ENCODE measurements at regions not wholly inside any gene's neighbourhood (a gene's known extent, or its start where the extent isn't known, plus 50 kb on each side); places are given as distances from the start of the nearest gene placed in this dataset.
"Not testable (repeated sequence)": the region's sequence is repeated elsewhere in the genome, so short reads cannot be mapped to it uniquely, and the experiment has no call there.

DNA sequence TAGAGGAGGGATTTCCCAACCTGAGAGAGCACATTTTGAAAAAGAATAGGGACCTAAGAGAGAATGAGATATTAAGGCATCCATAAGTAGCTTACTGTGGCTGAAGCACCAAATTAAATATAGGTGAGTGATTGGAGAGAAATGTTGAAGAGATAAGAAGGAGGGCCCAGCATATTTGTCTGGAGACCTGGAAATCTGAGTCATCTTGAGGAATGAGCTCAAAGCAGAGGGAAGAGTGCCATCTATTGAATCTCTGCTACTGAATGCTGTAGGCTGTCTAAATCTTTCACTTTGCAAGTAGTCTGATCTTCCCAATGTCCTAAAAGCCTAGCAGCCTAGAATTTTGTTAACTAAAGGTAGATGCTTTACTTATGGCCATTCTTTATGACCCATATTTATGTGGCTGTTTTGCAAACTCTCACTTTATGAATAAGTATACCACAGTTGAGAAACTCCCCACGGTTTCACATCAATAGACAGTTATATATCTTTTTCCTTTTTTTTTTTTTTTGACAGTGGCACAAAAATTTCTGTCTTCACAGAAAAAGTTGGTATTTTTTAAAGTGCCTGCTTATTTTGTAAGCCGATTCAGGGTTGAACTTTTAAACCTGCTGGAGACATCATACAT, 2093.5 kb downstream of the LRRC4C start:
- Mint-ChIP-seq H3K36me3 (ENCODE audit: low read depth) (no peaks in the 10 kb centered on the region), H3K4me1 (ENCODE audit: low read depth) (no peaks in the 10 kb centered on the region), H3K27ac (no peak overlapping the region), H3K27me3 (no peaks in the 10 kb centered on the region), H3K9me3 (no peaks in the 10 kb centered on the region), H3K4me3 (no peak overlapping the region)
- intact Hi-C loops (cut with micrococcal nuclease): no loop called here

DNA sequence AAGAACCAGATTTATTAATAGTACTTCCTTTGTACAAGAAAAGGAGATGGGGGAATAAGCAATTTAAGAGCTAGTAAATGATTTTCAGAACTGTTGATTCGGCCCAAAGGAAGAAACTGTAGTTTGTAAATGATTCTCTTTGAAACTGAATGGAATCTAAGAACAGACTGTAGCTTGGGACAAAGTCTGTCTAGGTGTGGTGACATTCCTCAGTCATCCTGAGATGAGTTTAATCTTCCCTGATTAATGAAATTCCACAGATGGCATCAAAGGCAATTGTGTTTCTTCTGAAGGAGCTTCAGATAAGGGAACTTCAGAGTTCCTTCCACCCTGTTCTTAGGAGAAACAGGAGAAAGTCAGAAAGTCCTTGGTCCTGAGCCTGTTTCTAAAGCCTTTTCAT, 2095.9 kb downstream of the LRRC4C start:
- H3K9me3 Mint-ChIP-seq: no peaks in the 10 kb centered on the region
- no peaks in the 10 kb centered on the region for H3K27me3 Mint-ChIP-seq
- no peak overlapping the region for H3K4me3 Mint-ChIP-seq
- no peak overlapping the region for H3K27ac Mint-ChIP-seq
- intact Hi-C loops (cut with micrococcal nuclease): no loop called here
- H3K36me3 Mint-ChIP-seq (ENCODE audit: low read depth): no peaks in the 10 kb centered on the region
- H3K4me1 Mint-ChIP-seq (ENCODE audit: low read depth): no peaks in the 10 kb centered on the region

DNA sequence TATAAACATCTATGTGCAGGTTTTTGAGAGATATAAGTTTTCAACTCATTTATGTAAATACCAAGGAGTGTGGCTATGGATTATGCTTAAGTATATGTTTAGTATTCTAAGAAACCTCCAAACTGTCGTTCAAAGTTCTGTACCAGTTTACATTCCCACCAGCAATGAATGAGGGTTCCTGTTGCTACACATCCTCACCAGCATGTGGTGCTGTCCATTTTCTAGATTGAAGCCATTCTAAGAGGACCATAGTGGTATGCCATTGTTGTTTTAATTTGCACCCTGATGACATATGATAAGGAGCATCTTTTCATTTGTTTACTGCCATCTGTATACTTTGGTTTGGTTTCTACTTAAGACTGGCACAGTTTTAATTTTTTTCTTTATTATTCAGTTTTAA, 2097.9 kb downstream of the LRRC4C start:
- Mint-ChIP-seq H3K4me3 (no peak overlapping the region), H3K4me1 (ENCODE audit: low read depth) (no peaks in the 10 kb centered on the region), H3K9me3 (no peaks in the 10 kb centered on the region), H3K27me3 (no peaks in the 10 kb centered on the region), H3K27ac (no peak overlapping the region), H3K36me3 (ENCODE audit: low read depth) (no peaks in the 10 kb centered on the region)
- intact Hi-C loops (cut with micrococcal nuclease): no loop called here

DNA sequence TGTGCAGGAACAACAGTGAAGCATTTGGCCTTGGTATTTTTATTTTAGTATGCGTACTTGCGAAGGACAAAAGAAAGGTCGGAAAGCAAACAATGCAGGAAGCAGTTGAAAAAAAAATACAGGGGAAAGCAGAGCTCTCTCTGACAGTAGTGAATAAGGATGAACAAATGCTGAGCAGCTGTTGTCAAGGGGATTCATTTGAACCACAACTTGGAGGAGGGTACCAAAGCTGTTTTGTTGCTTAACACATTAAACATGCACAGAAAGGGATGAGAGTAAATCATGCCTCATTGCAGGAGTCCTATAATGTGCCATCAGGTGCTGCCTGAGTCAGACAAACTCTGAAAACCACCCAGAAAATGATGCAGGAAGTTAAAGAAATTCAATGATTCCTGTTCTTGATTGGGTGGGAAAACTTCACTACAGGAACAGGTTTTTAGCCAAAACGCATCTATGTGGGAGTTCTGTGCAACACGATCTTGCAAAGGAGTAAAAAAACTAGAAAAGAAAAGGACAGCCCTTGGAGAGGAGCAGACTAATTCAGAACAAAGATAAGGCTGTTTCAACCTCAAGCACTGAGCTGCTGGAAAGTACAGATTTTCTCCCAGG, 2113.5 kb downstream of the LRRC4C start:
- Mint-ChIP-seq H3K9me3 (peaks cover 2% of the 10 kb centered on the region), H3K4me3 (no peak overlapping the region), H3K36me3 (ENCODE audit: low read depth) (no peaks in the 10 kb centered on the region), H3K27ac (no peak overlapping the region), H3K4me1 (ENCODE audit: low read depth) (no peaks in the 10 kb centered on the region), H3K27me3 (no peaks in the 10 kb centered on the region)
- intact Hi-C loops (cut with micrococcal nuclease): no loop called here

DNA sequence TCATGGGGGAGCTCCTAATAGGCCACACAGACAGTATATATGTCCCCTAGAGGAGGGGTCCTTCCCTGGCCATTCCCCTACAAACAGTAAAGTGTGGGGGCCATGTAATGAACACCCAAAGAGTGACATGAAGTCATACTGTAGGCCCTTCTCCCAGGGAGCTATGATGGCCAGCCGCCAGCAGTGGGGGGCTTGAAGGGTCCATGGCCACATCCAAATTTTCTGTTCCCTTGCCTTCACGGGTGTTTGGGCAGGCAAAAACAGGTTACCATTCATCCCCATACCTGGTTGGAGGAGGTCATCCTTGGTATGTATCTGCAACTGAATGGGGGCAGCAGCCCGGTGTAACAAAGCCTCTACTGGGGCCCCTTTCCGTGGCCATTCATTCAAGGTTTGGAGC, 2118.0 kb downstream of the LRRC4C start:
- H3K4me3 Mint-ChIP-seq: no peak overlapping the region
- H3K27ac Mint-ChIP-seq: no peak overlapping the region
- no peaks in the 10 kb centered on the region for H3K36me3 Mint-ChIP-seq (ENCODE audit: low read depth)
- intact Hi-C loops (cut with micrococcal nuclease): no loop called here
- H3K4me1 Mint-ChIP-seq (ENCODE audit: low read depth): no peaks in the 10 kb centered on the region
- H3K27me3 Mint-ChIP-seq: no peaks in the 10 kb centered on the region
- peaks cover 30% of the 10 kb centered on the region for H3K9me3 Mint-ChIP-seq

DNA sequence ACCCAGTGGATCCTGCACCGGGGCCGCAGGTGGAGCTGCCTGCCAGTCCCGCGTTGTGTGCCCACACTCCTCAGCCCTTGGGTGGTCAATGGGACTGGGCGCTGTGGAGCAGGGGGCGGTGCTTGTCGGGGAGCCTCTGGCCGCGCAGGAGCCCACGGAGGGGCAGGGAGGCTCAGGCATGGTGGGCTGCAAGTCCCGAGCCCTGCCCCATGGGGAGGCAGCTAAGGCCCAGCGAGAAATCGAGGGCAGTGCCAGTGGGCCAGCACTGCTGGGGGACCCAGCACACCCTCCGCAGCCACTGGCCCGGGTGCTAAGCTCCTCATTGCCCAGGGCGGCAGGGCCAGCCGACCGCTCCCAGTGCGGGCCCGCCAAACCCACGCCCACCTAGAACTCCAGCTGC, 2126.4 kb downstream of the LRRC4C start:
- peaks cover 26% of the 10 kb centered on the region for H3K9me3 Mint-ChIP-seq
- H3K4me1 Mint-ChIP-seq (ENCODE audit: low read depth); H3K27ac Mint-ChIP-seq; intact Hi-C loops (cut with micrococcal nuclease); H3K27me3 Mint-ChIP-seq; H3K4me3 Mint-ChIP-seq; H3K36me3 Mint-ChIP-seq (ENCODE audit: low read depth): not testable (repeated sequence)

DNA sequence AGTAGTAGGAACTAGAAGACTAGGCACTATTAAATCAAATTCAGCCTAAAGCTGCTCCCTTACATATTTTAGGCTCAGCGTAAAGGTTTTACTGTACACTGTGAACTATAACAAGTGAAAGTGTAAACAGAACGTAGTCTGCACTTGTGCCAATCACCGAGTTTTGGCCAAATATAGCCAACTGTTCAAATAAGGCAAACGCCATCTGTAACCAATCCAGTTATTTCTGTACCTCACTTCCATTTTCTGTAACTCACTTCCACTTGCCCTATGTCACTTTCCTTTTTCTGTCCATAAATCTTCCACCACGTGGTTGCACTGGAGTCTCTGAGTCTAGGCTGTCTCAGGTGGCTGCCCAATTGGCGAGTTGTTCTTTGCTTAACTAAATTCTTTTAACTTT, 2132.2 kb downstream of the LRRC4C start:
- Mint-ChIP-seq H3K27me3 (no peaks in the 10 kb centered on the region), H3K27ac (no peak overlapping the region), H3K4me1 (ENCODE audit: low read depth) (no peaks in the 10 kb centered on the region), H3K9me3 (peaks cover 29% of the 10 kb centered on the region), H3K4me3 (no peak overlapping the region), H3K36me3 (ENCODE audit: low read depth) (no peaks in the 10 kb centered on the region)
- intact Hi-C loops (cut with micrococcal nuclease): no loop called here

DNA sequence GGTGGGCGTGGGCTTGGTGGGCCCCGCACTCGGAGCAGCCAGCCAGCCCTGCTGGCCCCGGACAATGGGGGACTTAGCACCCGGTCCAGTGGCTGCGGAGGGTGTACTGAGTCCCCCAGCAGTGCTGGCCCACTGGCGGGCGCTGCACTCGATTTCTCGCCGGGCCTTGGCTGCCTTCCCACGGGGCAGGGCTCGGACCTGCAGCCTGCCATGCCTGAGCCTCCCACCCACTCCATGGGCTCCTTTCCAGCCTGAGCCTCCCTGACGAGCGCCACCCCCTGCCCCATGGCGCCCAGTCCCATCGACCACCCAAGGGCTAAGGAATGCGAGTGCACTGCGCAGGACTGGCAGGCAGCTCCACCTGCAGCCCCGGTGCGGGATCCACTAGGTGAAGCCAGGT, 2147.6 kb downstream of the LRRC4C start:
- H3K4me1 Mint-ChIP-seq (ENCODE audit: low read depth); H3K36me3 Mint-ChIP-seq (ENCODE audit: low read depth); H3K27ac Mint-ChIP-seq; intact Hi-C loops (cut with micrococcal nuclease); H3K27me3 Mint-ChIP-seq; H3K4me3 Mint-ChIP-seq: not testable (repeated sequence)
- H3K9me3 Mint-ChIP-seq: peaks cover 52% of the 10 kb centered on the region

DNA sequence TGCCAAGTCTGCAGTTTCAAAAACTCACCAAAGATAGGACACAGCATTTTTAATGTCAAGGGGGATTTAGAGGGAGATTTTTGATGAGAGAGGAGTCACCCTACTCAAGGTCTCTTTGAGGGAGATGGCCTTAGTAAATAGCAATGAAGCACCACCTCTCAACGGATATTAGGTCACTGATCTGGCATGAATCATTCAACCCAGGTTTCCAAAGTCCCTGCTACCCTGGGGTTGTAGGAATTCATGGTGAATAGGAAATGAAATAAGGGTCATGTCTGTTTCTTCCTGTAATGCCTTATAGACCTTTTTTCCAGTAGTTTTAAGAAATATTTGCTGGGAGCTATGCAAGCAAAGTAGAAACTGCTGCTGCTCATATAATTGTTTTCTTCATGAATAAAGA, 2154.9 kb downstream of the LRRC4C start:
- Mint-ChIP-seq H3K36me3 (ENCODE audit: low read depth) (no peaks in the 10 kb centered on the region), H3K4me3 (no peak overlapping the region), H3K27me3 (no peaks in the 10 kb centered on the region), H3K4me1 (ENCODE audit: low read depth) (no peaks in the 10 kb centered on the region), H3K9me3 (peaks cover 26% of the 10 kb centered on the region), H3K27ac (no peak overlapping the region)
- intact Hi-C loops (cut with micrococcal nuclease): no loop called here

DNA sequence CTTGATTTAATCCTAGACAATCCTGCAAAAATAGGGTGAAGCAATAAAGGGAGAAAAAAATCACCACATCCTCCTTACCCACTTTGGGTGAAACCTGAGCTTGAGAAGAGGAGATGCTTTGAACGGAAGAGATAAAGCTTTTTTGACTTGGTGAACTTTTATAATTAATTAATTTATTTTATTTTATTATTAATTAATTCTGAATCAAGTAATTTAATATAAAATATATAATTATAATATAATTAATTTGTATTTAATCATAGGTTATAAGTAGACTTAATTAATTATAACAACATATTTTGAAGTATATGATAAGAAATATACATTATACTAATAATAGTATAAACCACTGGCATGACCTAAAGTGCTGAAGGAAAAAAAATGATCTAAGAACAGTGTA, 2164.8 kb downstream of the LRRC4C start:
- H3K4me1 Mint-ChIP-seq (ENCODE audit: low read depth): no peaks in the 10 kb centered on the region
- no peaks in the 10 kb centered on the region for H3K27me3 Mint-ChIP-seq
- H3K4me3 Mint-ChIP-seq: no peak overlapping the region
- intact Hi-C loops (cut with micrococcal nuclease): no loop called here
- H3K9me3 Mint-ChIP-seq: peaks cover 62% of the 10 kb centered on the region
- H3K27ac Mint-ChIP-seq: no peak overlapping the region
- no peaks in the 10 kb centered on the region for H3K36me3 Mint-ChIP-seq (ENCODE audit: low read depth)

DNA sequence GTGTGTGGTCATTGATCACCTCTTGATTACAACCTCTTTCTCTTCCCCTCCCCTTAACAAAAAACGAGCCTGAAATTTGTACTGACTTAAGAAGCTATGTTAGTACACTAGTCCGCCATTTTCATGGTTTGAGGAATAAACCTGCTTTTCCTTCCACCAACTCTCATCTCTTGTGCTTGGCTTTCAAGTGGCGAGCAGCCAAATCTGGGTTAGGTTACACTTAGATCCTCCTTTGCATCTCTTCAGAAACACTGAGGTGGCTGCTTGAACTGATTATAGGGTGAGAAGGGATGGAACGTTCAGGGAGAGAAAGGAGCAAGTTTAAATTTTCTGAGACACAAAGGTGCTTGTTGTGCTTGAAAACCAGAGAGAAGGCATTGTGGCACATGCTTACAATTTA, 2171.4 kb downstream of the LRRC4C start:
- intact Hi-C loops (cut with micrococcal nuclease): no loop called here

DNA sequence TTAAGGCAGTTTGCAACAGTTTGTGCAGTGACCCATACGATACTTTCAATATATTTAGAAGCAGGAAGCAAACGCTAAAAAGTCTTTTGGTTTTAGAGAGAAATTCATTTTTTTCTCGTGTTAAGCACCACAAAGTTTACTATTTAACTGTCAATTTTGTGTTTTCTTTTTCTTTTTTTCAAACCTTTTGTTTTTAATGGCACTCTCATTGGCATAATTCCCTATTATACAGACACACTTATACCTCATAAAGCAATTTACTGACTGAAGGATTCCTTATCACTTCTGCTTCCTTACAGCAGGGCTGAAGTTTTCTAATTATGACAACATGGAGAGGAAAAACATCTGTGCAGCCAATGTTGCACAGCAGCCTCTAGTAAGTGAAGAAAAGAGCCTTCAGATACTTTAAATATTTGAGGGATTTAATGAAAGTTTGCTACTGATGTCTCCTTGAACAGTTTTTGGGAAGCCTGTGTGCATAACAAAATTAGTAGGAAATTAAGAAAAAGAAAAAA, 2191.2 kb downstream of the LRRC4C start:
- Mint-ChIP-seq H3K4me1 (ENCODE audit: low read depth) (no peaks in the 10 kb centered on the region), H3K9me3 (peaks cover 31% of the 10 kb centered on the region), H3K27me3 (no peaks in the 10 kb centered on the region), H3K27ac (no peak overlapping the region), H3K4me3 (no peak overlapping the region), H3K36me3 (ENCODE audit: low read depth) (no peaks in the 10 kb centered on the region)
- intact Hi-C loops (cut with micrococcal nuclease): no loop called here

More for the DNA sequence above, 2171.4 kb downstream of the LRRC4C start:
- H3K36me3 Mint-ChIP-seq (ENCODE audit: low read depth): no peaks in the 10 kb centered on the region
- no peaks in the 10 kb centered on the region for H3K4me1 Mint-ChIP-seq (ENCODE audit: low read depth)
- H3K27me3 Mint-ChIP-seq: no peaks in the 10 kb centered on the region
- no peak overlapping the region for H3K4me3 Mint-ChIP-seq
- peaks cover 63% of the 10 kb centered on the region for H3K9me3 Mint-ChIP-seq
- H3K27ac Mint-ChIP-seq: no peak overlapping the region

DNA sequence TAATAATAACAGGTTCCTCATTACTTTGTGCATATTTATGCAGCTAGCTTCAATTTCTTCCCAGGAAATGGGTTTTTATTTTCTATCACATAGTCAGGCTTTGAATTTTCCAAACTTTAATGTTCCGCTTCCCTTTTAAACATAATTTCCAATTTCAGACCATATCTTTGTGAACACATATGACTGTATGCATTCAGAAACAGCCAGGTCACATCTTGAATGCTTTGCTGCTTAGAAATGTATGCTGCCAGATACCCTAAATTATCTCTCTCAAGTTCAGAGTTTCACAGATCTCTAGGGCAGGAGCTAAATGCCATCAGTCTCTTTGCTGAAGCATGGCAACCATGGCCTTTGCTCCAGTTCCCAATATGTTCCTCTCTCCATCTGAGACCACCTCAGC, 2203.8 kb downstream of the LRRC4C start:
- intact Hi-C loops (cut with micrococcal nuclease): no loop called here
- no peaks in the 10 kb centered on the region for H3K36me3 Mint-ChIP-seq (ENCODE audit: low read depth)
- no peak overlapping the region for H3K27ac Mint-ChIP-seq
- no peaks in the 10 kb centered on the region for H3K4me1 Mint-ChIP-seq (ENCODE audit: low read depth)
- no peaks in the 10 kb centered on the region for H3K27me3 Mint-ChIP-seq
- peaks cover 46% of the 10 kb centered on the region for H3K9me3 Mint-ChIP-seq
- H3K4me3 Mint-ChIP-seq: no peak overlapping the region

DNA sequence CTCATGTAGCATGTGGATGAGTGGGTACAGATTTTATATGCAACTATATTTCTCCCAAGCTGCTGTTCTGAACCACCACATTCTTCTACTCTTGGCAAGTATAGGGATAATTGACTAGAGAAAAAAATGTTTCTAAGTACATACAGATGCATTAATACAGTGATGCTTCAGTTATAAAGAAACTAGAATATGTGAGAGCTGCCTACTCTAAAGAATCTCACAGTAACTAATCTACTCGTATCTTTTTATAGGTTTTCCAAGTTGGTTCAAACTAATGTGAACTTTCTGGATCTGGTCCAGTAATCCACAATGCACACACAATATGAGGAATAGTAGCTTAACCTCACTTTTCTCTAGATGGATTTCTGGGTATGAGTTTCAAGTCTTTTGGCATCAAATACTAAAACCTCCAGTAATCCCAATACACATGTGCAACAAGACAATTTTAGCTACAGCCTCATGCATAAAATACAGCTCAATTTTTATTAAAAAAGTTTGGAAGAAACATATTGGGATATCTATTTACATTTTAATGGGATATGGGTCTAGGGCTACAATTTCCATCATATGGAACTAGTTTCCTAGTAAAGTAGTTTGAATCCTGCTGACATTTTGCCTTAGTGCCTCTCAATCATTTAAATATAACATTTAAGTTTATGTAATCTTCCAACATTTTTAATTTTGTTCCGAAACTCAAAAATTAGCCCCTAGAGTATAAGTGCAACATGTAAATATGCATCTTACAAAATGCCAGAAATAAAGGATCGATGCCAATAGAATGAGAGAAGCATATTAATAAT, 2209.7 kb downstream of the LRRC4C start:
- Mint-ChIP-seq H3K4me1 (ENCODE audit: low read depth) (no peaks in the 10 kb centered on the region), H3K27me3 (no peaks in the 10 kb centered on the region), H3K27ac (no peak overlapping the region), H3K36me3 (ENCODE audit: low read depth) (no peaks in the 10 kb centered on the region), H3K9me3 (peaks cover 20% of the 10 kb centered on the region), H3K4me3 (no peak overlapping the region)
- intact Hi-C loops (cut with micrococcal nuclease): no loop called here

All from dendritic cell treated with granulocyte-macrophage colony-stimulating factor and Interleukin-4, amounts not matched to agents 40 ng/mL and 50 ng/mL, for 4 days (primary cell).